ENCODE measurements at regions not wholly inside any gene's neighbourhood (a gene's known extent, or its start where the extent isn't known, plus 50 kb on each side); places are given as distances from the start of the nearest gene placed in this dataset.

DNA sequence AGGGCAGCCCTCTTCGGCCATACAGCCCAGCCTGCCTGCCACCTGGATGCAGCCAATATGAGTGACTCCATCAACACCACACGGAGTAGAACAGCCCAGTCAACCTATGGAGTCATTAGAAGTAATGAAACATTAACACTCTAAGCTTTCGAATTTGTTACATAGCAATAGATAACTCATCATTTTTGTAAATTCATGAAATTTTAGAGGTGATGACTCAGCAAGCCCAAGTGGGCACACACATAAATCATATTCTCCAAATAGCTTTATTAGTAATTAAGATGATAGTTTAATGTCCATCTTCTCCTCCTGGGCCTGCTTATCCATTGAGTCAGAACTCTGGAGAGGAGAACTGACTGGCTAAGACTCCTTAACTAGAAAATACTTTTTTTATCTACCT lies 335.0 kb upstream of the KCNH8 start:
- intact Hi-C loops (cut with micrococcal nuclease; ENCODE audit: unreplicated experiment), result no loop called here
- ChIA-PET CTCF (no interaction called here), POLR2A (no interaction called here)
- Mint-ChIP-seq H3K36me3 (ENCODE audit: insufficient read depth, unreplicated experiment) (no peaks in the 10 kb centered on the region), H3K9me3 (ENCODE audit: unreplicated experiment) (peaks cover 7% of the 10 kb centered on the region), H3K27me3 (ENCODE audit: insufficient read depth, unreplicated experiment) (no peaks in the 10 kb centered on the region), H3K4me3 (ENCODE audit: unreplicated experiment) (no peak overlapping the region), H3K27ac (ENCODE audit: unreplicated experiment) (no peak overlapping the region), H3K4me1 (ENCODE audit: low read depth, unreplicated experiment) (peaks cover 4% of the 10 kb centered on the region)
- BruUV-seq (replicated peaks), result no TSS peak
- Histone ChIP-seq H3K36me3 (ENCODE audit: control insufficient read depth, insufficient read depth, low read length) (no peaks in the 10 kb centered on the region), H3K9me3 (no peaks in the 10 kb centered on the region), H3K4me1 (no peaks in the 10 kb centered on the region), H3K27me3 (replicated peaks; ENCODE audit: control insufficient read depth, insufficient read depth, low read length) (no peaks in the 10 kb centered on the region), H3K4me3 (ENCODE audit: low read depth, low read length) (no peak overlapping the region)
- no peak for TF ChIP-seq CTCF (IDR thresholded peaks at IDR 0.05; ENCODE audit: insufficient read depth in 1 of 2, low read depth in 1 of 2, low read length in 1 of 2, severe bottlenecking in 1 of 2, unreplicated experiment in 1 of 2)
- no peak for DNase-seq

GRCh38 chr3:18812316-18812715 lies 336.0 kb upstream of the KCNH8 start:
- BruUV-seq (replicated peaks), result no TSS peak

DNA sequence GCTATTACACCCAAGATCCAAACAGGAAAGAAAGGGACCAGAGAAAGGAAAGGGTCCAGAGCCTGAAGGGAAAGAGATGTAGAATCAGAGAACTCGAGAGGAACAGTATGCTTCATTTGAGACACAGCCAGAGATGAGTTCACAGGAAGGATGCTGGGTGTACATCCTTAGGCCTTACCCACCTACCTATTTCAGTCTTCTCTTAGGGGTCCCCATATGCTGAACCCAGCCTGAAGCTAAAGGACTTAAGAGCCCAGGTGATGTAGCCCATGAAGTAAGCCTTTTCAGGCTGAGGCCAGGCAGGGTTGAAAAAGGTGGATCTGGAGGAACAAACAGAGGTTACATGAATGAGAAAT lies 338.0 kb upstream of the KCNH8 start:
- intact Hi-C loops (cut with micrococcal nuclease; ENCODE audit: unreplicated experiment), result no loop called here
- Mint-ChIP-seq H3K27me3 (ENCODE audit: insufficient read depth, unreplicated experiment) (no peaks in the 10 kb centered on the region), H3K4me1 (ENCODE audit: low read depth, unreplicated experiment) (peaks cover 4% of the 10 kb centered on the region), H3K4me3 (ENCODE audit: unreplicated experiment) (no peak overlapping the region), H3K9me3 (ENCODE audit: unreplicated experiment) (no peaks in the 10 kb centered on the region), H3K27ac (ENCODE audit: unreplicated experiment) (no peak overlapping the region), H3K36me3 (ENCODE audit: insufficient read depth, unreplicated experiment) (no peaks in the 10 kb centered on the region)
- no peaks in the 10 kb centered on the region for H3K36me3 ChIP-seq (ENCODE audit: control insufficient read depth, insufficient read depth, low read length)
- no TSS peak for BruUV-seq (replicated peaks)
- H3K9me3 ChIP-seq, result no peaks in the 10 kb centered on the region
- POLR2A ChIA-PET, result no interaction called here
- H3K27me3 ChIP-seq (replicated peaks; ENCODE audit: control insufficient read depth, insufficient read depth, low read length), result no peaks in the 10 kb centered on the region
- no peaks in the 10 kb centered on the region for H3K4me1 ChIP-seq
- no peak for DNase-seq
- TF ChIP-seq CTCF (IDR thresholded peaks at IDR 0.05; ENCODE audit: insufficient read depth in 1 of 2, low read depth in 1 of 2, low read length in 1 of 2, severe bottlenecking in 1 of 2, unreplicated experiment in 1 of 2), result no peak
- H3K4me3 ChIP-seq (ENCODE audit: low read depth, low read length), result no peak overlapping the region
- CTCF ChIA-PET, result no interaction called here

More at GRCh38 chr3:18812316-18812715, 336.0 kb upstream of the KCNH8 start:
- H3K27me3 Mint-ChIP-seq (ENCODE audit: insufficient read depth, unreplicated experiment), result no peaks in the 10 kb centered on the region
- intact Hi-C loops (cut with micrococcal nuclease; ENCODE audit: unreplicated experiment), result no loop called here
- ChIA-PET CTCF (no interaction called here), POLR2A (no interaction called here)
- no peaks in the 10 kb centered on the region for H3K27me3 ChIP-seq (replicated peaks; ENCODE audit: control insufficient read depth, insufficient read depth, low read length)
- DNase-seq, result no peak
- no peaks in the 10 kb centered on the region for H3K9me3 ChIP-seq
- no peak overlapping the region for H3K27ac Mint-ChIP-seq (ENCODE audit: unreplicated experiment)
- no peaks in the 10 kb centered on the region for H3K36me3 ChIP-seq (ENCODE audit: control insufficient read depth, insufficient read depth, low read length)
- H3K4me1 Mint-ChIP-seq (ENCODE audit: low read depth, unreplicated experiment), result peaks cover 4% of the 10 kb centered on the region
- TF ChIP-seq CTCF (IDR thresholded peaks at IDR 0.05; ENCODE audit: insufficient read depth in 1 of 2, low read depth in 1 of 2, low read length in 1 of 2, severe bottlenecking in 1 of 2, unreplicated experiment in 1 of 2), result no peak
- H3K4me3 Mint-ChIP-seq (ENCODE audit: unreplicated experiment), result no peak overlapping the region
- no peak overlapping the region for H3K4me3 ChIP-seq (ENCODE audit: low read depth, low read length)
- H3K36me3 Mint-ChIP-seq (ENCODE audit: insufficient read depth, unreplicated experiment), result no peaks in the 10 kb centered on the region
- peaks cover 1% of the 10 kb centered on the region for H3K9me3 Mint-ChIP-seq (ENCODE audit: unreplicated experiment)
- no peaks in the 10 kb centered on the region for H3K4me1 ChIP-seq

Data from Caco-2 (cell line).